ENCODE measurements at regions not wholly inside any gene's neighbourhood (a gene's known extent, or its start where the extent isn't known, plus 50 kb on each side); places are given as distances from the start of the nearest gene placed in this dataset.

GRCh38 chrX:43018031-43018430 is 240.1 kb upstream of the PPP1R2C start:
- no peak for DNase-seq

GRCh38 chrX:43019021-43019420 is 241.1 kb upstream of the PPP1R2C start:
- no peak for DNase-seq

- no peak for DNase-seq
These were observed 247.9 kb upstream of the PPP1R2C start for GRCh38 chrX:43025806-43026315.

DNA sequence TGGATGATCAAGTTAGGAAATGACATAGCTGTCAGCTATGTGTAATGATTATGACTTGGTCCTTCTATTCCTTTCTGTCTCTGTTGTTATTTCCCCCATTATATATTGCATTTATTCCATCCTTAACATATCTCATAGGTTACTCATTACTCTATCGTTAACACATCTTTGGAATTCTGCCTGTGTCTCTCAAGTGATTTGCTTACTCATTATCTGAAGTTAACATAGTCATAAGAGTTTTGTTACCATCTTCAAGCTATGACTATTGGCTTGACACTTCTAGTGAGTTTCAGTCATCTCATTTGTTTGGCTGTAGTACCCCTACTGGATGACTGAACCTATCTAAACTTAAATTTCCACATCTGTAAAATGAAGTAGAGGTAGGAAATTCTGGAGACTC is 286.1 kb upstream of the PPP1R2C start:
- DNase-seq = no peak

- DNase-seq = no peak
These were observed 288.0 kb upstream of the PPP1R2C start for GRCh38 chrX:43065978-43066377.

GRCh38 chrX:43068639-43069038 is 290.7 kb upstream of the PPP1R2C start:
- DNase-seq = no peak

- no peak for DNase-seq
These were observed 305.1 kb upstream of the PPP1R2C start for GRCh38 chrX:43083016-43083415.

- DNase-seq = no peak
These were observed 309.9 kb upstream of the PPP1R2C start for GRCh38 chrX:43087830-43088229.

- no peak for DNase-seq
These were observed 318.9 kb upstream of the PPP1R2C start for GRCh38 chrX:43096830-43097229.

DNA sequence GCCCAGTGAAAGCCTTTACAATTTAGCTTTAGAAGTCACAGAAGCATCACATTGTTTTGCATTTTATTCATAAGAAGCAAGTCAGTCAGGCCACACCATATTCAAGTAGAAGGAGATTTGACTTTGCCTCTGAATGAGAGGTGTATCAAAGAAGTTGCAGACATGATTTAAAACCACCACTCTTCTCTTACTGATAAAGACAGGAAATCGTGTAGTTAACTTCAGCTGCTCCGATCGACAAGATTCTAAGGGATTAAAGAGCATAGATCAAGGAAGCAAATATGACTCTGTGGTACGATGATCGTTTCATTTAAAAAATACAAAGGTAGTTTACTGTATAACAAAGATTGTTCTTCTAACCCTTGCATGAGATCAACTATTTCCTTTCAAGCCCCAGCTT is 328.0 kb upstream of the PPP1R2C start:
- DNase-seq = no peak

GRCh38 chrX:43108828-43109227 is 330.9 kb upstream of the PPP1R2C start:
- no peak for DNase-seq

GRCh38 chrX:43121637-43122036 is 343.7 kb upstream of the PPP1R2C start:
- peak; percentile 8 for DNase-seq

DNA sequence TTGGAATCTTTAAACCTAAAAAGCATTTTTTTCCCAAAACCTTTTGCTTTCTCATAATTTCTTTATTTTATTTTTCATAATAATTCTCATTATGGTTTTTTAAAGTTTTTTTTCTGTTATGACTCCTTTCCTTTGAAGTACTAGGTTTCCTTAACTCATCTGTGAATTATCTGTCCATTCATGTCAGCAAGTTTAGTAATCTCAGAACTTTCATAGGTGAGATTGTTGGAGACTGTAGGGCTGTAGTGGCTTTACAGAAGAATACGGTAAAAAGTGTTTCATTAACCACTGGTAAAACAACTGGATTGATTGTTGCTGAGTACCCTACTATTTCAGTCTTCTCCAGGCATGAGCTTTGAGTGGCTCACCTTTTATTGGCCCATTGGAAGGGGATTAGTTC is 361.7 kb upstream of the PPP1R2C start:
- DNase-seq = no peak

DNA sequence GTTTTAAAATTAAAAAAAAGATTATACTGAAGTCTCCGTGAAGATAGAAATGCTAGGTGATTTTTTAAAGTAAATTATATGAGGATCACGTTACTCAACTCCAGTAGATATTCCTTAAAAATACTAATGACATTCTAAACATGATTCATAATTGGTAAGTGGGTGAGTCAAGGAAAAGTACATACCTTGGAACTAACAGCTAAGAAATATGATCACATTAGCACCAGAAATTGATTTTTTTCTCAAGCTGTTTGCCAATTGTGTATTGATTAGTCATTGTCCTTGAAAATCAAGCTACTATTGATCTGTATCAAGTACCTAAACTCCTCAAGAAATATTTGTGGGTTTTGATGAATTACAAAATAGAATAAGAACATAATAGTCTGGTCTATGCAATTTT is 362.6 kb upstream of the PPP1R2C start:
- DNase-seq = no peak

DNA sequence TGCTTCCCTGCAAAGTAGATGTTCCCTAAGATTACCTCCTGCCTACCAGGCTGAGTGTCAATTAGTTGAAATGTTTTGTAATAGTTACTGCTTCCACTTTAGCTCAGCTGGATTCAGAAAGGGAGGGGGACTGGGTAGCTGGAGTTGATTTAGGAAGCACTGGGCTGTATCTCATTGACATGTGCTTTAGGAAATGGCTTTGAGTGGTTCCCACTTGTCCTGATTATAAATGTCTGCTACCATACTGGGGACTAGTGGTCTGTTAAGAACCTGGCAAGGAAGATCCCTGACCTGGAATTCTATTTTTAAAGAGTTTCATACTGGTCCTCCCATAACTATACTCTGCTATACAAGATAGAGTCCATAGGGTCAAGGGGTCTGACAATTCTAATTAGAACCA is 363.9 kb upstream of the PPP1R2C start:
- no peak for DNase-seq

DNA sequence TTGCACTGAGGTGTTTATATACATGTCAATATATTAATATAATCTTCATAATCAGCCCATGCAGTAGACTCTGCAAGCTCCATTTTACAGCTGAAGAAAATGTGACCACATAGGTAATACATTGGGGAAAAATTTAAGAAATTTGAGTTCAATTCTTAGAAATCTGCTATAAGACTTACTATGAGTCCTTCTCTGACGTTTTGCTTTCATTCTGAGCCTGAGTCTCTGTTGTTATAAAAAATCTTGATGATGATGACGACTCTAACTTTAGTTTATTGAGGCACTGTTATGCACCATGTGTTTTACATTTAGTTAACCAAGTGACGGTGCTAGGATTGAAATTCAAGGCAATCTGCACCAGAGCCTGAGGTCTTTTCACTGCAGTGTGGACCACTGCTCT is 370.3 kb upstream of the PPP1R2C start:
- DNase-seq = no peak

GRCh38 chrX:43165343-43165920 is 387.5 kb upstream of the PPP1R2C start:
- DNase-seq = no peak

GRCh38 chrX:43166874-43167273 is 388.9 kb upstream of the PPP1R2C start:
- DNase-seq = no peak

DNA sequence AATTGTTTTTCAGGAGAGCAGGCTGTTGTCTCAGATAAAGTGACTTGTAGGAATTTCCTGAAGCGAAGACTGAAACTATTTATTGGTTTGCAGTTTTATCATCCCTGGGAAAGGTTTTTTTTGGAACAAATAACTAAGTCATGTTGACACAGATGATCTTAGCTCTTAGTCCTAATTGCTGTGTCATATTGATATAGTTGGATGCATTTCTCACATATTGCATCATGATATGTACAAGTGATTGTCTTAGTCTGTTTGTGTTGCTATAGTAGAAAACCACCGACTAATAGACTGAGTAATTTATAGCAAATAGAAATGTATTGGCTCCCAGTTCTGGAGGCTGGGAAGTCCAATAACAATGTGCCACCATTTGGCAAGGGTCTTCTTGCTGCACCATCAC is 397.5 kb upstream of the PPP1R2C start:
- no peak for DNase-seq

DNA sequence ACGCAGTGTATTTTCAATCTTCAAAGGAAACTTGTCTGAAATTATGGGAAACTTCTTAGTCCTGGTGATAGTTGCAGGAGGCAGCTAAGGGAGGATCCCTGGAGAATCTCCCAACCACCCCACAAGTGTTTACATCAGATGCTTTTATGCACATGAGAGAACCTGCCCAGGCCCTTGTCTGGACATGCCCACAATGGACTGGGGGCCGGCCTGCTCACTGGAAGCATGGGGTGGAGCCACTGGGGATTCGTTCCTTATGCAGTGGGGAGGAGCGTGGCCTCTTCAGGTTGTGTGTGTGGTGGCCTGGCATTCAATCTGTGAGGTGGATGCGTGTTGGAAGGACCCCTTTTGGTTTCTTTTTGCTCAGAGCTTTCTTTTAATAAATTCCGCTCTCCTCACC is 398.7 kb upstream of the PPP1R2C start:
- DNase-seq = peak; percentile 68

- DNase-seq = no peak
These were observed 410.3 kb upstream of the PPP1R2C start for GRCh38 chrX:43188296-43188695.

DNA sequence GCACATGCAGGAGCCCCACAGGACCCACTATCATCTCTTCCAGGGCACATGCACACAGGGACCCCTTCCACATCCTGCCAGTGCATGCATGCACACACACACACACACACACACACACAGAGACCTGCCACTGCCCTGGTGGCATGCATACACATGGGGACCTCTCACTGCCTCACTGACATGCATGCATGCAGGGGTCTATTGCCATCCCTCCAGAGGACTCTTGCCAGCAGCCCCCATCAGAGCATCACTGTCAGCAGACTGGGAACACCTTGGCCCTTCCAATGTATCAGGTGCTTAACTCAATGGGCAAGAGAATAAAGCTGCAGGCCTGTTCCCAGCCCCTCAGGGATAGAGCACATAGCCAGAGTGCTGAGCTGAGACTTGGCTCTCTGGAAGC is 433.6 kb upstream of the PPP1R2C start:
- no peak for DNase-seq

DNA sequence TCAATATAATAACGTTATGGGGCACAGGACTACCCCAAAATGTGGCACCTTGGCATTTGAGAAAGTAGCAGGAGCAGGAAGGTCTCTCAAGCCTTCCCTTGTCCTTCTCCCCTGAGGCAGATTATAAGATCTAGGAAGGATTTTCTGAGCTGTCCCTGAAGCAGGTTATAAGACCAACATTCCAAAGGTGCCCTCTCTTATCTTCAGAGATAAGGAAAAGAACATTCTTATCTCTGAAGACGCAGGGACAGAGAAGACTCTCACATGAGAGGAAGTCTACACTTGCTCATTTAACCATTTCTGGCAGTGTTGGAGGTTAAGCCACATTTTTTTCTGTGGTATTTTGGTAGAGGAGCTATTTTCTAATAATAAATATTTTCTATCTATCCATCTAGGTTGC is 437.9 kb upstream of the MAOA start:
- no peak for DNase-seq

DNA sequence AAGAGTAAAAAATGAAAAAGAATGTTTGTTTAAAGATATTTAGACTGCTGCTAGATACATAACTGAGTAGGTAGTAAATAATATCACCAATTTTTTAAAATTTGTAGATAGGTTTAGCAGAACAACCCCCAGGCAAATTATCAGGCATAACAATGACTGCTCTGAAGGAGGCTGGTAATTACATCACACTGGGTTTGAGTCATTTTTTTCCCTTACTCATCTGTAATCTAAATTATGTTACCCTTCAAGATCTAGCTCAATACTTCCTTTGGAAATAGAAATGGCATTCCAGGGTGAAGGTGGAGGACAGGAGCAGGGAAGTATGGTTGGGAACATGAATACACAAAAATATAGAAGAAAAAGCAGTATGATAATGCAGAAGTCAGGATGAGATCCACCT is 431.6 kb upstream of the MAOA start:
- no peak for DNase-seq

- DNase-seq = no peak
These were observed 430.3 kb upstream of the MAOA start for GRCh38 chrX:43225626-43226328.
